GM12891 (cell line): ENCODE measurements at regions not wholly inside any gene's neighbourhood (a gene's known extent, or its start where the extent isn't known, plus 50 kb on each side); places are given as distances from the start of the nearest gene placed in this dataset.

Source experiments
- PAX5 ChIP-seq: IDR thresholded peaks from 2 replicates; pipeline ENCODE4 v1.6.1; 2011; ENCODE audit warnings: low read length, moderate library complexity, mild to moderate bottlenecking; ENCODE audit not compliant: insufficient read depth, severe bottlenecking
- POLR2A ChIP-seq: IDR thresholded peaks from 2 replicates; pipeline ENCODE4 v1.6.1; 2011; ENCODE audit warnings: low read depth, low read length, control low read depth
- POLR2AphosphoS5 ChIP-seq: IDR thresholded peaks from 2 replicates; pipeline ENCODE4 v1.6.1; 2011; ENCODE audit warnings: low read depth, low read length, control low read depth
- SPI1 ChIP-seq: IDR thresholded peaks from 2 replicates; pipeline ENCODE4 v1.6.1; 2011; ENCODE audit warnings: low read depth, low read length, control low read depth
- TAF1 ChIP-seq: IDR thresholded peaks from 2 replicates; pipeline ENCODE4 v1.6.1; 2011; ENCODE audit warnings: low read depth, low read length, control low read depth

- TF ChIP-seq POLR2A (no peak), POLR2AphosphoS5 (no peak), PAX5 (no peak), SPI1 (no peak), TAF1 (no peak)
Measured at GRCh38 chr5:175328687-175329086, 115.3 kb downstream of the DRD1 start.
